ENCODE measurements at regions not wholly inside any gene's neighbourhood (a gene's known extent, or its start where the extent isn't known, plus 50 kb on each side); places are given as distances from the start of the nearest gene placed in this dataset.

GRCh38 chr2:240210198-240210965 lies 69.9 kb upstream of the OTOS start:
- H4K20me1 ChIP-seq (ENCODE audit: low read length), result no peaks in the 10 kb centered on the region
- no peak overlapping the region for H3K27ac ChIP-seq (ENCODE audit: low read length)
- no peaks in the 10 kb centered on the region for H3K9me2 ChIP-seq (replicated peaks; ENCODE audit: low read length)
- no peaks in the 10 kb centered on the region for H3K36me3 ChIP-seq (ENCODE audit: low read depth, low read length)
- POLR2A ChIA-PET (ENCODE audit: unreplicated experiment), result no interaction called here
- no peak overlapping the region for H3K4me2 ChIP-seq (ENCODE audit: low read length)
- H3K4me3 ChIP-seq (ENCODE audit: low read length), result no peak overlapping the region
- no peaks in the 10 kb centered on the region for H3K27me3 ChIP-seq (ENCODE audit: low read length)
- peaks cover 7% of the 10 kb centered on the region for H3K4me1 ChIP-seq (ENCODE audit: insufficient read depth, low read length)
- H2AFZ ChIP-seq (ENCODE audit: low read length), result no peak overlapping the region
- no peaks in the 10 kb centered on the region for H3K79me2 ChIP-seq (ENCODE audit: low read length)
- H3F3A ChIP-seq (ENCODE audit: low read length, unreplicated experiment), result no peaks in the 10 kb centered on the region
- no peak for TF ChIP-seq EZH2phosphoT487 (IDR thresholded peaks at IDR 0.05; ENCODE audit: borderline replicate concordance, low read length)
- no peak for TF ChIP-seq CTCF (conservative IDR thresholded peaks at IDR 0.05; ENCODE audit: low read depth, low read length)
- TF ChIP-seq EZH2 (IDR thresholded peaks at IDR 0.05; ENCODE audit: low read length, unreplicated experiment), result no peak
- DNase-seq (no peak), ATAC-seq (no peak)
- BruUV-seq (replicated peaks), result no TSS peak
- intact Hi-C loops (cut with micrococcal nuclease), result no loop called here
- H3K9me3 ChIP-seq (ENCODE audit: low read length), result no peaks in the 10 kb centered on the region
- CTCF ChIA-PET, result no interaction called here
- no peak overlapping the region for H3K9ac ChIP-seq (ENCODE audit: low read length)

- Histone ChIP-seq H3K4me2 (ENCODE audit: low read length) (no peak overlapping the region), H3K4me3 (ENCODE audit: low read length) (no peak overlapping the region), H4K20me1 (ENCODE audit: low read length) (no peaks in the 10 kb centered on the region), H3K9me3 (ENCODE audit: low read length) (no peaks in the 10 kb centered on the region), H3K9me2 (replicated peaks; ENCODE audit: low read length) (no peaks in the 10 kb centered on the region), H3K9ac (ENCODE audit: low read length) (no peak overlapping the region), H3K27me3 (ENCODE audit: low read length) (no peaks in the 10 kb centered on the region), H3K36me3 (ENCODE audit: low read depth, low read length) (no peaks in the 10 kb centered on the region), H3F3A (ENCODE audit: low read length, unreplicated experiment) (no peaks in the 10 kb centered on the region), H3K79me2 (ENCODE audit: low read length) (no peaks in the 10 kb centered on the region), H3K4me1 (ENCODE audit: insufficient read depth, low read length) (peaks cover under 1% of the 10 kb centered on the region), H3K27ac (ENCODE audit: low read length) (no peak overlapping the region), H2AFZ (ENCODE audit: low read length) (no peak overlapping the region)
- ATAC-seq (no peak), DNase-seq (no peak)
- TF ChIP-seq EZH2 (IDR thresholded peaks at IDR 0.05; ENCODE audit: low read length, unreplicated experiment) (no peak), CTCF (conservative IDR thresholded peaks at IDR 0.05; ENCODE audit: low read depth, low read length) (no peak), EZH2phosphoT487 (IDR thresholded peaks at IDR 0.05; ENCODE audit: borderline replicate concordance, low read length) (no peak)
- ChIA-PET POLR2A (ENCODE audit: unreplicated experiment) (no interaction called here), CTCF (no interaction called here)
- no TSS peak for BruUV-seq (replicated peaks)
- intact Hi-C loops (cut with micrococcal nuclease), result no loop called here
Observed at GRCh38 chr2:240211096-240211495, 70.6 kb upstream of the OTOS start.

GRCh38 chr2:240211598-240212424 lies 71.4 kb upstream of the OTOS start:
- no peak for TF ChIP-seq EZH2 (IDR thresholded peaks at IDR 0.05; ENCODE audit: low read length, unreplicated experiment)
- no peaks in the 10 kb centered on the region for H3K9me3 ChIP-seq (ENCODE audit: low read length)
- no peaks in the 10 kb centered on the region for H4K20me1 ChIP-seq (ENCODE audit: low read length)
- intact Hi-C loops (cut with micrococcal nuclease), result no loop called here
- no peaks in the 10 kb centered on the region for H3K27me3 ChIP-seq (ENCODE audit: low read length)
- ATAC-seq, result no peak
- H3K9me2 ChIP-seq (replicated peaks; ENCODE audit: low read length), result no peaks in the 10 kb centered on the region
- H2AFZ ChIP-seq (ENCODE audit: low read length), result no peak overlapping the region
- no peak for DNase-seq
- H3K79me2 ChIP-seq (ENCODE audit: low read length), result no peaks in the 10 kb centered on the region
- H3K9ac ChIP-seq (ENCODE audit: low read length), result no peak overlapping the region
- no peak overlapping the region for H3K4me3 ChIP-seq (ENCODE audit: low read length)
- ChIA-PET CTCF (no interaction called here), POLR2A (ENCODE audit: unreplicated experiment) (no interaction called here)
- no TSS peak for BruUV-seq (replicated peaks)
- no peaks in the 10 kb centered on the region for H3K36me3 ChIP-seq (ENCODE audit: low read depth, low read length)
- H3F3A ChIP-seq (ENCODE audit: low read length, unreplicated experiment), result no peaks in the 10 kb centered on the region
- H3K4me1 ChIP-seq (ENCODE audit: insufficient read depth, low read length), result no peaks in the 10 kb centered on the region
- no peak overlapping the region for H3K27ac ChIP-seq (ENCODE audit: low read length)
- no peak overlapping the region for H3K4me2 ChIP-seq (ENCODE audit: low read length)
